Suprapubic skin (tissue), 4 donors: ENCODE measurements at regions not wholly inside any gene's neighbourhood (a gene's known extent, or its start where the extent isn't known, plus 50 kb on each side); places are given as distances from the start of the nearest gene placed in this dataset.

Experiments used
- DNase-seq, 2 donors: peaks; one replicate each; pipeline ENCODE4 v3.0.0-alpha.2; 2019; ENCODE audit warnings: low spot score in 2 of 2
- H3K27ac ChIP-seq: fragments of 200-600 bp; sonication (generic); one replicate; pipeline ENCODE4 v1.5.1; 2019
- H3K27me3 ChIP-seq: fragments of 200-600 bp; sonication (generic); one replicate; pipeline ENCODE4 v1.5.1; 2019
- H3K36me3 ChIP-seq: fragments of 200-600 bp; sonication (generic); one replicate; pipeline ENCODE4 v1.5.1; 2019
- H3K4me1 ChIP-seq: fragments of 200-600 bp; sonication (generic); one replicate; pipeline ENCODE4 v1.5.1; 2019
- H3K4me3 ChIP-seq: fragments of 200-600 bp; sonication (generic); one replicate; pipeline ENCODE4 v1.5.1; 2019; ENCODE audit warnings: mild to moderate bottlenecking
- H3K9me3 ChIP-seq: fragments of 200-600 bp; sonication (generic); one replicate; pipeline ENCODE4 v1.5.1; 2019
- CTCF ChIP-seq, 2 donors: fragments of 200-600 bp in 1 of 2; fragments of 450-650 bp in 1 of 2; sonication (generic) in 1 of 2; IDR thresholded peaks; one replicate each; pipeline ENCODE4 v1.5.1; 2016 to 2019; ENCODE audit warnings: antibody characterized with exemption in 2 of 2, mild to moderate bottlenecking in 1 of 2, moderate library complexity in 1 of 2
- EP300 ChIP-seq: sonication (generic); formaldehyde crosslinking; IDR thresholded peaks from one replicate; pipeline ENCODE4 v1.6.1; 2017; ENCODE audit warnings: antibody characterized with exemption
- POLR2A ChIP-seq, 2 donors: fragments of 450-650 bp; IDR thresholded peaks; one replicate each; pipeline ENCODE4 v1.6.1; 2017; ENCODE audit warnings: antibody characterized with exemption in 2 of 2, mild to moderate bottlenecking in 2 of 2, moderate library complexity in 2 of 2
- POLR2AphosphoS5 ChIP-seq, 3 donors: sonication (generic); formaldehyde crosslinking; IDR thresholded peaks; one replicate each; pipeline ENCODE4 v1.6.1; 2017; ENCODE audit warnings: antibody characterized with exemption in 3 of 3
- WGBS: methylation state at CpG from one replicate; pipeline ENCODE4 v1.1.5; 2018; 5-methylcytosine and 5-hydroxymethylcytosine counted together

- Histone ChIP-seq H3K4me1 (no peaks in the 10 kb centered on the region), H3K9me3 (no peaks in the 10 kb centered on the region), H3K27me3 (peaks cover 38% of the 10 kb centered on the region), H3K27ac (no peak overlapping the region), H3K4me3 (no peak overlapping the region), H3K36me3 (no peaks in the 10 kb centered on the region)
- DNase-seq: peak in 1 of 2 donors; percentile 71
- TF ChIP-seq CTCF (IDR thresholded peaks at IDR 0.05) (no peak), POLR2A (IDR thresholded peaks at IDR 0.05) (no peak), POLR2AphosphoS5 (IDR thresholded peaks at IDR 0.05) (no peak), EP300 (no peak)
- 86% methylated on average over 6 of the region's 16 CpGs for WGBS
Measured at GRCh38 chr1:4055294-4055967, 155.4 kb upstream of the C1orf174 start.

- H3K27ac ChIP-seq: no peak overlapping the region
- TF ChIP-seq EP300: no peak
- TF ChIP-seq POLR2AphosphoS5 (IDR thresholded peaks at IDR 0.05): no peak
- no peak for TF ChIP-seq POLR2A (IDR thresholded peaks at IDR 0.05)
- TF ChIP-seq CTCF (IDR thresholded peaks at IDR 0.05): no peak
- H3K4me3 ChIP-seq: no peak overlapping the region
- H3K27me3 ChIP-seq: peaks cover 29% of the 10 kb centered on the region
- WGBS: 100% methylated on average over 5 of the region's 9 CpGs
- H3K9me3 ChIP-seq: no peaks in the 10 kb centered on the region
- no peak for DNase-seq
- no peaks in the 10 kb centered on the region for H3K36me3 ChIP-seq
- H3K4me1 ChIP-seq: no peaks in the 10 kb centered on the region
Measured at GRCh38 chr1:4056422-4056821, 156.3 kb upstream of the C1orf174 start.

- Histone ChIP-seq H3K4me3 (no peak overlapping the region), H3K27me3 (peaks cover 26% of the 10 kb centered on the region), H3K27ac (no peak overlapping the region), H3K4me1 (no peaks in the 10 kb centered on the region), H3K9me3 (no peaks in the 10 kb centered on the region), H3K36me3 (no peaks in the 10 kb centered on the region)
- TF ChIP-seq POLR2A (IDR thresholded peaks at IDR 0.05) (no peak), POLR2AphosphoS5 (IDR thresholded peaks at IDR 0.05) (no peak), CTCF (IDR thresholded peaks at IDR 0.05) (no peak), EP300 (no peak)
- WGBS: 75% methylated on average over 5 of the region's 7 CpGs
- no peak for DNase-seq
Measured at GRCh38 chr1:4056989-4057388, 156.9 kb upstream of the C1orf174 start.

GRCh38 chr1:4057603-4058002 lies 157.5 kb upstream of the C1orf174 start:
- no peak for TF ChIP-seq POLR2A (IDR thresholded peaks at IDR 0.05)
- TF ChIP-seq POLR2AphosphoS5 (IDR thresholded peaks at IDR 0.05): no peak
- no peak for TF ChIP-seq EP300
- no peak for TF ChIP-seq CTCF (IDR thresholded peaks at IDR 0.05)
- H3K4me3 ChIP-seq: no peak overlapping the region
- H3K4me1 ChIP-seq: no peaks in the 10 kb centered on the region
- 78% methylated on average over 11 of the region's 11 CpGs for WGBS
- H3K27me3 ChIP-seq: peaks cover 26% of the 10 kb centered on the region
- no peaks in the 10 kb centered on the region for H3K9me3 ChIP-seq
- H3K27ac ChIP-seq: no peak overlapping the region
- H3K36me3 ChIP-seq: no peaks in the 10 kb centered on the region
- DNase-seq: no peak

DNA sequence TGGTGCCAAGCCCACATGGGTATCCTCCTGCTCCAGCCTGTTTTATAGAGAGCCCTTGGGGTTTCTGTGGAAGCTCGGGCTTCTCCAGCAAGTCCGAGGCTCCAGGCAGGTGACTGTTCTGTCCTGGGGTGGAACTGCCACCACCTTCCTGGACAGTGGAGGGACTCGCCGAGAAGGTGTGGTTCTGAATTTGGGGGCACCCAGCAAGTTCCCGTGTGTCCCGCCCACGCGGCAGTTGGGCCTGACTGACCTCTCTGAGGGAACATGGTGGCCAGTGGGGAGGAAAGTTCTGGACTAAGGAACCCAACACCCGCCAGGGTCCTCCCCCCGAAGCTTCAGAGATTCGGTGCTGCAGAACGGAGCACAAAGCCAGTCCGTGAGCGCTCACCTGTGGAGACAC lies 158.1 kb upstream of the C1orf174 start:
- Histone ChIP-seq H3K4me3 (no peak overlapping the region), H3K27me3 (peaks cover 23% of the 10 kb centered on the region), H3K9me3 (no peaks in the 10 kb centered on the region), H3K36me3 (no peaks in the 10 kb centered on the region), H3K4me1 (no peaks in the 10 kb centered on the region), H3K27ac (no peak overlapping the region)
- WGBS: 82% methylated on average over 4 of the region's 14 CpGs
- TF ChIP-seq POLR2AphosphoS5 (IDR thresholded peaks at IDR 0.05) (no peak), CTCF (IDR thresholded peaks at IDR 0.05) (no peak), EP300 (no peak), POLR2A (IDR thresholded peaks at IDR 0.05) (no peak)
- no peak for DNase-seq
